NCI-H1048 (cell line): ENCODE measurements at regions not wholly inside any gene's neighbourhood (a gene's known extent, or its start where the extent isn't known, plus 50 kb on each side); places are given as distances from the start of the nearest gene placed in this dataset.

ENCODE experiments used
- DNase-seq: peaks from one replicate; lab custom pipeline; 2025; lab: John Stamatoyannopoulos, UW

DNA sequence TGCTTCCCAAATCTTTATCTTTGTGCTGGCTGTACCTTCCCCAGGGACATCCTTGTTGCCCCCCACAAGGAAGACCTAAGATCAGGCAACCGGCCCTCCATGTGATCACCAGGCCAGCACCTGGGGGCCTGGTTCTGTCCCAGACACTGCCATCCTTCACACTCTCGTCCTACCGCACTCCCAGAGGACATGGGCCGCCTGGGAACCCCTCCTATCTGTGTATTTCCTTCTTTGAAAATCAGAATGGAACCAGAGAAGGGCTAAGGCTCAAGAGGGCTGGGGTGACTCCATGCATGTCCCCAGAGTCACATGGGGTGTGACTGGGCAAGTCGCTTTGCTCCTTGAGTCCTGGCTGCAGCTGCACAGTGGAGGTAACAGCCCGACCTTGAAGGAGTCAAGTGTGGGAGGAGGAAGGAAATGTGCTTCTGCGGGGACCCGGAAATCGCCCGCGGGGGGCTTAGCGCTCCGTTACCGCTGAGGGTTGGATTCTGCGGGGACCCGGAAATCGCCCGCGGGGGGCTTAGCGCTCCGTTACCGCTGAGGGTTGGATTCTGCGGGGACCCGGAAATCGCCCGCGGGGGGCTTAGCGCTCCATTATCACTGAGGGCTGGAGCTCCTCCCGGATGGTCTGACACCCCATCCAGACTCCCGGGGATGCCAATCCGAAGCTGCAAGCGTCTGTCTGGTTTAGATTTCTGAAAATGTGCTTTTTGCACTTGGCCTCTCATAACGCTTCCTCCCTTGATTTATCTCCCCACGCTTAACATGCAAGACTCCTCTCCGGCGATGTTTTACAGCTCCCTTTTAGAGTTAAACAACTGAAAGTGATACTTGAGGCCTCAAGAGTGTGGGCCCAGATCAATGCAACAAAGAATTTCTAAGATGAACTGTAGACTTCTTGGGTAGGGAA is 278.9 kb downstream of the NPHP4 start:
- no peak for DNase-seq

DNA sequence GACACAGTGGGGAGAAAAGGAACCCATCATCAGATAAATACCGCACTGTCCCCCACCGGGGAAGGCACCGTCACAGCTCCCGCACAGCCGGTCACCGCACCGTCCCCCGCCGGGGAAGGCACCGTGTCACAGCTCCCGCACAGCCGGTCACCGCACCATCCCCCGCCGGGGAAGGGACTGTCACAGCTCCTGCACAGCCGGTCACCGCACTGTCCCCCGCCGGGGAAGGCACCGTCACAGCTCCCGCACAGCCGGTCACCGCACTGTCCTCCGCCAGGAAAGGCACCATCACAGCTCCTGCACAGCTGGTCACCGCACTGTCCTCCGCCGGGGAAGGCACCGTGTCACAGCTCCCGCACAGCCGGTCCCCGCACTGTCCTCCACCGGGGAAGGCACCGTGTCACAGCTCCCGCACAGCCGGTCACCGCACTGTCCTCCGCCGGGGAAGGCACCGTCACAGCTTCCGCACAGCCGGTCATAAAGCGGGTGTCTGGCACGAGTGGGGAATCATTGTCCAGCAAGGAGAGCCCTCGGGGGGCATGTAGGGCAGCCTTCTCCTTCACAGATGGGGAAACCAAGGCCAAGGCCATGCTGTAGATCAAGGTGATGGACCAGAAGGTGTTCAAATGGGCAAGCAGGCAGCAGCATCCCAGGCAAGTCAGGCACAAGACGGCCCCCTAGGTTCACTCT is 280.1 kb downstream of the NPHP4 start:
- no peak for DNase-seq

DNA sequence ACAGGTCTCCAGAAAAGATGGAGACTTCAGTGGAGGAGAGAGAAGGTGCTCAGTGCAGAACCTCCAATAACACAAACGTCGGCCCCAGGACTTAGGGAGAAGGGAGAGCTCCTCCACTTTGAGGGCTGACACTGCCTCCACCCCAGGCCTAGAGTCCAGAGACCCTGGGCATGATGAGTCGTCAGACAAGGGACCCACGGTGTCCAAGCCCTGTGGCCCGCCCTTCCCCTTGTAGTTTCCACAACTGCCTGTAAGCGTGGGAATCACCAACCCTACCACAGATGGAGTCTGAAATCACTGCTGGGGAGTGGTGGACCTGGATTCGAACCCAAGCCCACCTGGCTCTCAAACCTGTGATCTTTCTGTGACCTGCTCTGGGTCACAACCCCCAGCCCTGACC is 281.1 kb downstream of the NPHP4 start:
- no peak for DNase-seq

DNA sequence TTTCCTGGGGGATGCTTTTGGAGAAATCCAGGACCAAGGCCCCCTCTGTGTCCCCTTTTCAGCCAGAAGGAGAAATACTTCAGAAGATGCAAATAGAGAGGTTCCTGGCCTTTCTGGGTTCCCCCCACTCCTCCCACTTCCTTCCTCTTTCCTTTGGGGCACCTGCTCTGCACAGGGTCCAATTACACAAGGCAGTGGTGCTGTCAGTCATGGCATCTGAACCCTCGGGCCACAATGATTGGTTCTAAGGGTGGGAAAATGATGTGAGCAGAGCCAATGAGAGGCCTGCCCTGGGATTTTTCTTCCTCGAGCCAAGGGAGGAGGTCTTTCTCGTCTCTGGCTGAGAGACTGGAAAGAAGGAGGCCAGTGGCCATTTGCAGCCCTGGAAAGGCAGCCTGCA is 282.2 kb downstream of the NPHP4 start:
- DNase-seq = no peak

DNA sequence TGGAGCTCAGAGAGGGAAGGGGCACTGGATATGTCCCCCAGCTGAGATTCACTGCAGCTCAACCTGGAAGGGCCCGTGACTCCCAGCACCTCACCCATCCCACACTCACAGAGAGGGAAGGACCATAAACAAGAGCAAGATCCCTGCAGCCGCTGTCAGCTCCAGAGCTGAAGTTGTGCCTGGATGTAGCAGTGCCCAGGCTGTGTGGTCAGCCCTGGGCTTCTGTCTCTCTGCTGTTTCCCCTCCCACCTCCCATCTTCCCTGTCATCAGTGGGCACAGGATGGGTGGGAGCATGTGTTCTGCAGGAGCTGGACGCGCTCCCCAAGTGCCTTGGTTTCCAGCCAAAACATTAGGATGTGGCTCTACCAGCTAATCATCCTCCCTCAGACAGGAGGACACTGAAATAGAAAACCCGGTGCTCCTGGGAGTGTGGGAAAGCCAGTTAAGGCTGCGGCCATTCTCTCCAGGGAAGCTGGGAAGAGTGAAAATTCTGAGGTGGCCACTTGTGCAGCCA is 282.7 kb downstream of the NPHP4 start:
- DNase-seq = no peak

DNA sequence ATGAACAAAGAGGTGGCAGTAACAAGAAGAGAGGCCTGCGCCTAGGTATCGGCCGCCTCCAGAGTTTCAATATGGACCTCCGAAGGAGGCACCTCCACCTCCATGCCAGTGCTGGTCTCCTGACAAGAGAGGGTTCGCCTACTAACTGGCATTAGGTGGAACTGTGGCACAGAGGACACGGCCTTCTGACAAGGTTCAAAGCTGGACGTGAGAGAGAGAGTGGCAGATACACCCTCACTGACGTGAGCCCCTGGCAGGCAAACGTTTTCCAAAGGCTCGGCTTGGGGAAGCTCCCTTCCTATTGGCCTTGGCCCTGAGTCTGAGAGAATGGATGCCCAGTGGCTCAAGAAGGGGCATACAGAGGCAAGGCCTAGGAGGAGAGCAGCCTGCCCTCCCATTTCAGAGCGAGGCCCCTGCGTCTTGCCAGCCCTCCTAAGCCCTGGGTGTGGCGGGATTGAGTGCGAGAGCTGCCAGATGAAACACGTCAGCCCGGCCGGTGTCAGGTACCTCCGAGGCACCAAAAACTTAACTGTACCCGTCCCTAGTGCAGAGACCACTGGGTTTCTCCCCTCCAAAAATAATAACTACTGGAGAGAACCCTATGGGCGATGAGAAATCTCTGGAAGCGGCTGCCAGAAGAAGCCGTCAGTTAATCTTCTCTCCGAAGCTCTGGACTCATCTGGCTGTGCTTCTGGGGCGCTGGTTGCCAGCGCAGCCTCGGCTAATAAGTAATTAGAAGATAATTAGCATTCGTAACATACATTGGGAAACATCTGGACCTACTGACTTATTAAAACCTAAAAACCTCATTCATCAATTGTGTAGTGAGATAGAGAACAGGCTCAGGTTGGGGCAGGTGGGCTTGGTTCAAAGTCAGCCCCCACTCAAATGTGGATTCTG is 283.6 kb downstream of the NPHP4 start:
- no peak for DNase-seq

DNA sequence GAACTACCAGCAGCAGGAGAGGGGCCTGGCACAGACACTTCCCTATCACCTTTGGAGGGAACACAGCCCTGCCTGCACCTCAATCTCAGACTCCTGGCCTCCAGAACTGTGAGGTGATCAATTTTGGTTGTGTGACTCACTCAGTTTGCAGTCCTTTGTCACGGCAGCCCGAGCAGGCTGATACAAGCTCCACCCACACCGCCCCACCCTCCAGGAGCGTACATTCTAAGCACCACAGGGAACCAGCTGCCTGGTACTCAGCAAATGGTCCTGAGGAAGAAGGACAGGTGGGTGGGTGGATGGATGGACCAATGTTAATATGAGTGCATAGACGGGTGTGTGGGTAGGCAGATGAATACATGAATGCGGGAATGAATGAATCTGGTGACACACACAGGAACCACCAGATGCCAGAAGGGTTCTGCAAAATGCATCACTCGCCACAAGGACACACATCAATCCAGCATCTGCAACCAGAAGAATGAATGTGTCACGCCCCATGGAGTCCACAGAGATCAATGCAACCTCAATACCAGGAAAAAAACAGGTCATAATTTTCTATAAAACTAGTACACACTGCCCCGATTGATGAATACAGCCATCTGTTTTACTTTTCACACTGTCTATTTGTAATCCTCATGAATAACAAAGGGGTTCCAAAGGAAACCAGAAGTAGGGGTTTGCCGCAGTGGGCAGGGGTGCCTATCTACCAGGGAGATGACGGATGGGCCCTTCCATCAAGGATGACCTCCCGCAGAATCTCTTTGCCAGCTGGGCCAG is 284.5 kb downstream of the NPHP4 start:
- no peak for DNase-seq

DNA sequence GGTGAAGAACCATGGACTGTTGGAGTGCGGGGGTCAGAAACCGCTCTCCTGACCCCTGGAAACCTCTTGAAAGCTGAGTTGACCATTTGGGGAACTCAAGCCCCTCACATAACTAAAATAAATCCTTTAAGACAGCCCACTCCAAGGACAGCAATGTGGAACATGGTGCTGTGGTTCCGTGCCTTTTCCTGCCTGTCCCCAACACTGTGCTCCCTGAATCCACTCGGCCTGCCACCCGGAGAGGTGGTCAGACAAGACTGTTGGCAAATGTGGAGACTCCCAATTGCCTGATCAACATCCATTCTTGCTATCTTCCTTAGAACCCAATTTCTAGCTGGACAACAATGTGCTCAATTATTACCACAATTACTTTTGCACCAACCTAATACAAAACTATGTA is 286.0 kb downstream of the NPHP4 start:
- DNase-seq = no peak

DNA sequence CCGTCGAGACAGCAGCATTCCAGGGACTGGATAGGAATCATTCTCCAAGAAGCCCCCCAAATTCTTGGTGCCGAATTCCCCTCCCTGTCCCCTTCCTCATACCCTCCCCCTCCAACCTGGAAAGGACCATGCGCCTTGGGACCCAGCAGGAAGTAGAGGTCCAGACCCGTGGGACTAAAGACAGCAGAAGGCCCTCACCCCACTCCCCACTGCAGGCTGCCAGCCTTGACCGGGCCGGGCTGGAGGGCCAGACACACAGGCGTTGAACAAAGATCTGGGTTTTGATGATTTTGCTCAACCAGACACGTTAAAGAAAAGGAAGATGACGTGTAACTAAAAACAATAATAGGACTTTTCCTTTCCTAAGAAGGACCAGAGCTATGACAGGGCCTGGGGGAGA is 286.5 kb downstream of the NPHP4 start:
- no peak for DNase-seq

DNA sequence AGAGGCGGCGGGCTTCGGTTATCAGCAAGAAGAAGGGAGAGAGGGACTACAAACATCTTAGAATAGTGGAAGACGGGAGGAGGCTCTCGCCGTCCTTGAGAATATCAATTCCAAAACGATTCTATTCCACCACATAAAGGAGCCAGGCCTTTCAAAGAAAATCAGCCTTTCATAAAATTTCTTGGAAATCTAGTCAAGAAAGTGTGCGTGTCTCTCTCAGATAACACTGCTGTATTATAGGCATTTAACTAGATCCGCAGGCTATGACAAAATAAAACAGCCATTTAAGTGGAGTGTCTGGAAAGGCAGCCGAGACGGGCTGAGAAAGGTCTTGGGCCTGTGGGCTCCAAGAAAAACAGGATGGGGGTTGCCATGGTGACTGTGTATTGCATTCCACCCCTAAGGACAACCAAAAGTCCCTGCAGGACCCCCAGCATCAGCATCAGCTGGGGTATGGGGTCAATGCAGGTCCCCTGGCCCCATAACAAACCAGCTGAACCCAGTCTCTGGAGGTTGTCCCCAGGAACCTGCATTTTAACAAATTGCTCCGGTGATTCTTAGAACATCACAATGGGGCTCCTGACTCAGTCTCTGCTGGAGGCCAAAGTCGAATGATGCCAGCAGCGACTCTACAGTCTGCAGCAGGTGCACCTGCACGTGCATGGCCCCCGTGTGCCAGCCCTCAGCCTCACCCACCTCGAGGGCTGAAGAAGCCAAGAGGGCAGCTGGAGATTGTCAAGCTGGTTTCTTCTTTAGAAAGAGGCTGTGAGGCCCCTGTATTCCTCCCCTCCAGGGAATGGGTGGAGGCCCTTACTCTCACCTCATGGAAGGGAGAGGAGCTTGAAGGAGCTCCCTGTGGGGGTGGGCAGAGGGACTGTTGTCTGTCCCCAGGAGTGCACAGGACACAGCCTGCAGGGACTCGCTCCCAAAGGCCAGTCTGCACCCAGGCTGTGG is 287.4 kb downstream of the NPHP4 start:
- no peak for DNase-seq

DNA sequence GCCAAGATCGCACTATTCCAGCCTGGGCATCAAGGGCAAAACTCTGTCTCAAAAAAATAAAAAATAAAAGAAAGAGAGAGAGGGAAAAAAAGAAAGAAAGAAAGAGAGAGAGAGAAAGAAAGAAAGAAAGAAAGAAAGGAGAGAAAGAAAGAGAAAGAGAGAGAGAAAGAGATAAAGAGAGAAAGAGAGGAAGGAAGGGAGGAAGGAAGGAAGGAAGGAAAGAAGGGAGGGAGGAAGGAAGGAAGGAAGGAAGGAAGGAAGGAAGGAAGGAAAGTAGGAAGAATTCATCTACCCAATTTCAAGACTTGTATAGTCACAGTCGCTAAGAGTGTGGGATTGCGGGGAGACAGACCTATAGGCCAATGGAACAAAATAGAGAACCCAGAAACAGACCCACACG is 290.6 kb downstream of the NPHP4 start:
- DNase-seq = no peak

DNA sequence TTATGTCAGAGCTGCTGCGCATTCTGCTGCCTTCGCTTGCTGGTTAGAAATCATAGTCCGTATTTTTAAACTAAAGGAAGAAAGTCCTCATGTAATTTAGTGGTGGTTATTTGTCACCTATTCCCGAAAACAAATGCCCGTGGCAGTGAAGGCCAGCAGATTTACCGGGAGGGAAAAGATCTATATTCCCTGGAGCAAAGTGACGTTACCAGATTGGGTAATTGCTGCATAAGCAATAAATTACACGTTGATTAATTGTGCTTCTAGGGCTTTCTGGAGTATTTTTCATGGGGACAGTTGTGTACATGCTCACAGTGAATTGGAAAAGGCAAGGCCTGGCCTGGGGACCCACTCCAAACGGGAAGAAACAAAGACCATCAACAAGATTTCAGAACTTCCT is 298.7 kb downstream of the NPHP4 start:
- no peak for DNase-seq

DNA sequence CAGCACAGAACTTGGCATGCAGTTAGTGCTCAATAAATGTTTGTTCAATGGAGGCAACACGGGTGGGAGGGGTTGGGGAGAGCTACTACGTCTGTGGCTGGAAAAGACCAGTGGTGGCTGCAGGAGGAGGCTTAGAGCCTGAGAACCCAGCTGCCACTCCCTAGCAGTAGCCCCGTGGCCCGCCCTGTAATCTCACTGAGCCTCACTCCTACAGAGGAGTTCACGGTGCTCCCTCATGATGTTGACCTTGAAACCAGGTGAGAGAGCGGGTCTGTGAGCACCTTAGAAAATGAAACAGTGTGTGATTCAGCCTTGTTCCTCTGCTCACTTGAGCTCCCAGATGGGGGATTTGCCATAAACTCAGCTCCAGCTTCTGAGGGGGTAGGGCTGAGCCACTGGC is 299.6 kb downstream of the NPHP4 start:
- DNase-seq = no peak

DNA sequence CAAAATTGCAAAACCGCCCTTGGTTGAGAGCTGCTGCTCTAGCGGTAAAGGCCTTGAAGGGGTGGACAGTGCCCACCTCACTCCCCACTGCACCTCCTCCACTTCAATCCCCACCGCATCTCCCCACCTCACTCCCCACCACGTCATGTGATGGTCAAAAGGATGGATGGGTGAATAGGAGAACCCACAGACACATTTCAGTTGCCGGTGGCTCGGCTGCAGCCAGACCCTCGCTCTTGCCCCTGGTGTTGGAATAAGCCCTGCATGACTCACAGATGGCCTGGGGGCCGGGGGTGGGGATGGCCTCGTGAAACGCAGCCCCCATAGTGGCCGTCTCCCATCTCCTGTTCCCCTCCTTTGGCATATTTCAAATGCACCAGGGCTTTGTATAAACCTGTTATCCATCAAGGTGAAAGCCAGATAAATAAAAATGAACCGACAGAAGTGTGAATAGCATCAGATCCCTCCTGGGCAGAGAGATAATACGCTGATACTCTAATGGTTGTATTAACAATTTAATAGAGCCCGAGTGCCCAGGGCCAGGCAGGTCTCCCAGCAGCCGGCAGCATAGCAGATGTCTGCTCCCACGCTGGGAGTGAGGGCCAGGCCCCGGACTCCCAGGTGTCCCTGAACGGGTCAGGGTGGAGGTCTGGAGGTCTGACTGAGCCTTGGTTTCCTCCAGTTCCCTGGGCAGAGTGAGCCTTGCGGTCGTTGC is 300.3 kb downstream of the NPHP4 start:
- no peak for DNase-seq

DNA sequence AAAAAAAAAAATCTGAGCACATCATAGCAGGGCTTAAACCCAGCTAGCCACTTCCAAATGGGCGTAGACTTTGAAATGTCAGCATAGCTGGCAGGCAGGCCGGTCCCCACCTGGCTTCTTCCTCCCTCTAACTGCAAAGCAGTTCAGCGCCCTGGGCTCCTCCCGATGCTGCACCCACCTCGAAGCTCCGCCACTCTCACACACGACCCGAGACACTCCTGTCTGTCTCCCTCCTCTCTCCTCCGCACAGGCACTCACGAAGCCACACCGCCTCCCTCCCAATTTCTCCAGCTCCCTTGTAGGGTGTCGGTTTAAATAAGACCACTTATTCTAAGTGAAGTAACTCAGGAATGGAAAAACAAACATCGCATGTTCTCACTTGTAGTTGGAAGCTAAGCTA is 301.3 kb downstream of the NPHP4 start:
- DNase-seq = no peak

DNA sequence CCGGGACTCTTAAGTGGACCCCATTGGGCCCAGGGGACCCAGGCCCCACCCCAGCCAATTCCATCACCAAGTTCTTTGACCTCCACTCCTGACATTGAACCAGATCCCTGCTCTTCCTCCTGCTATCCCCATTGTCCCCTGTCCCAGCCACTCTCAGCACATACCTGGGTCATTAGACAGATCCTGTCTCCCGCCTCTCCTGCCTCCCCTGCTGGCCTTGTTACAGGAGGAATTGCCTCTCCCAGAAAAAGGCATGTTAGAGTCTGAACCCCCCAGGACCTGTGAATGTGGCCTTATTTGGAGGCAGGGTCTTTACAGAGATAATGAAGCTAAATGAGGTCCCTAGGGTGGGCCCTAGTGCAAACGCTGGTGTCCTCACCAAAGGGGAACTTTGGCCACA is 301.9 kb downstream of the NPHP4 start:
- no peak for DNase-seq

DNA sequence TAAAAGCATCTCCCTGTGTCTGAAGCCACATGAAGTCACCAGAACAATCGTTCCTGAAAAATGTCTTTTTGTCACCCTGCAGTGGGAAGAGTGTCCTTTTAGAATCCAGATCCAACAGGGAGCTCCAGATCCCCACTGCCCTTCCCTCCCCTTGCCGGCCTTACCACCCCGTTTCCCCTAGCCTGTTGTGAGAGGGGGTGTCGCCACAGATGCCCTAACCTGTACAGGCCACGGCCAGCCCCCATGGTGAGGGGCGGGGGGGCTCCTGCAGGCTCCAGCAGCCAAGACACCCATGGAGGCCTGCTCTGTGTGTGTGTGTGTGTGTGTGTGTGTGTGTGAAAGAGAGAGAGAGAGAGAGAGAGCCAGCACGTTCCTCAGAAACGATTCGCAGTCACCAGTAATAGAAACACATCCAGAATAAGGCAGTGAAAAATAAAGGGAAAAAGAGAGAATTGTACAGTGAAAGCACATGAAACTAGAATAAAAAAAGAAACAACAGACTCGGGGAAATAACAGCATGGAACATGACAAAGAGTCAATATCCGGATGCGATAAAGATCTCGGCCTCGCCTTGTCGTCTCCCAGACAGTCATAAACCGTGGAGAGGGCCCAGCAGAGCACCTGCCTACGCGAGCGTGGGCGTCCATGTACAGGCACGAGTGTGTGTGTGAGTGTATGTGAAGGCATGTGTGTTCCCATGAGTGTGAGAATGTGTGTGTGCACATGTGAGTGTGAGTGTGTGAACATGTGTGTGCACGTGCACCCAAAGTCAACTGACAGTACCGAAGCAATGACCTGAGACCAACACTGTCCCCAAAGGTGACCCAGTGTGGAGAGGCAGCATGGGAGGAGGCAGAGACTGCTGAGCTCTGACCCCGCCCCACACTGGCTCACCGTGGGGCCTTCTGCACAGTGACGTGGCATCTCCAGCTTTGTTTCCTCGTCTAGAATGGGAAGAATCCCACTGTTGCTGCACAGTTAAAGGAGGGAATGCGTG is 303.8 kb downstream of the NPHP4 start:
- DNase-seq = no peak

DNA sequence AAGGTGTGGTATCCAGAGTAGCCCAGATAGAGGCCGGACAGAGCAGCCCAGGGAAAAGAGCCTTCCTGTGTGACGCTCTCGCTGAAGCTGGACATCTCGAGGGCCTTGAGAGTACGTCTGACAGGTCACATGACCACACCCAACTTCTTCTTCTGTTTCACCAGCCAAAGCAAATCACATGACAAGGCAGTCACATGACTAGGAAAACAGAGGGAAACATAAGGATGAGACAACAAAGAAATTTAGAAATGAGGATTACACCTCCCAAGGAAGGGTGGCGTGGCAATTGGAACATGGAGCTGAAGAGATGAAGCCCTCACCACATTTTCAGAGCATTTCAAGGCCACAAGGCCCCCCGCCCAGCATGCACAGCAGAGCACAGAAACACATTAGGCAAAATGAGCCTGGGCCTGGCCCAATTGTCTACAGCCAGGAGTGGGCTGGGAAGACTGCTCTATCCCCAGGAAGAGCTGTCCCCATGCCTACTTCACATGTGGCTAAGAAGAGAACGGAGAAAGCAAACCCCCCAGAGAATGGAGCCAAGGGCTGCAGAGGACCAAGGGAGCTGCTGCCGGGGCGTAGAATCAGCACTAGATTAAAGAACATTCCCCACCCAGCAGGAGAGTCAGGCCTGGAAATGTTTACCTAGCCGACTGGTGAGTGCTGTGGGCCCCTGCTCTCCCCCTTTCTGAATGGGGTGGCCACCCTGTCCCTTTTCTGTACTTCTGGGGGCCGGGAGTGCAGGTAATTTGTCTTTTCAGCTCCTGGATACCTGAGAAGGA is 305.1 kb downstream of the NPHP4 start:
- no peak for DNase-seq
